GM18870 (cell line): ENCODE measurements at regions not wholly inside any gene's neighbourhood (a gene's known extent, or its start where the extent isn't known, plus 50 kb on each side); places are given as distances from the start of the nearest gene placed in this dataset.
"Not testable (repeated sequence)": the region's sequence is repeated elsewhere in the genome, so short reads cannot be mapped to it uniquely, and the experiment has no call there.

Experiments used
- ATAC-seq: cut with Tn5 transposase; IDR thresholded peaks from one replicate; pipeline ENCODE4 v1.9.1; 2021; ENCODE audit warnings: moderate library complexity; ENCODE audit not compliant: unreplicated experiment

- no peak for ATAC-seq
Measured at GRCh38 chr18:76051396-76052226, 443.4 kb downstream of the ZNF516 start.

GRCh38 chr18:76046221-76046620 lies 448.8 kb downstream of the ZNF516 start:
- no peak for ATAC-seq

DNA sequence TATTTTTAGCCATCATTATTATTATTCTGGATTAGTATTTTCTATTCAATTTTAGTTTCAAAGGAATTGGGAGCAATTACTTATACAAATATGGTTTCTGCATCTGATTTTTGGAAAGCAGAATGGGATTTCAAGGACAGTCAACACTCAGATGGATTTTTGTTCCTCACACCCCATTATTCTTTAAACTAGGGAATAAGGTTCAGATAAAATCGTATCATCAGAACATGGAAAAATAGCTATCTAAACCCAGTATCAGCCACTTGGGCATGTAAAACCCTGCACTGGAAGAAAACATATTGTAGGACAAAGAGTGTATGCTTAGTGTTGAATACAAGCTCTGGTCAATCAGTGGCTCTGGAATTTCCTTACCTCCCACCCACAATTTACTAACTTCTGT lies 452.5 kb downstream of the ZNF516 start:
- ATAC-seq: no peak

DNA sequence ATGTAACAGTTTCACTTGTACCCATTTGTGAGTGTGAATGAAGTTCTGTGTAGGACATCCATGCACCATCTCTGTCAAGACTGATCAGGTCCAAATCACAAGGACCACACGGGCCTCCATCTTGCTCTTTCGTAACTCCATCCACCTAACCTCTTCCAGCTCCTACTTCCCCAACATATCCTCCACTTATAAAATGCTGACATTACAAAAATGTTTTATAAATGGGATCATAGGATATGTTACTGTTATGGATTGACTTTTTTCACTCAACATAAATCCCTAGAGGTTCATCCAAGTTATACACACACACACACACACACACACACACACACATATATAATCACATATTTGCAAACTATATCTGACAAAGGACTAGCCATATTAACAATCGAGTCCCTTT lies 476.8 kb downstream of the ZNF516 start:
- ATAC-seq: no peak

- ATAC-seq: no peak
Measured at GRCh38 chr18:76013057-76013456, 482.0 kb downstream of the ZNF516 start.

DNA sequence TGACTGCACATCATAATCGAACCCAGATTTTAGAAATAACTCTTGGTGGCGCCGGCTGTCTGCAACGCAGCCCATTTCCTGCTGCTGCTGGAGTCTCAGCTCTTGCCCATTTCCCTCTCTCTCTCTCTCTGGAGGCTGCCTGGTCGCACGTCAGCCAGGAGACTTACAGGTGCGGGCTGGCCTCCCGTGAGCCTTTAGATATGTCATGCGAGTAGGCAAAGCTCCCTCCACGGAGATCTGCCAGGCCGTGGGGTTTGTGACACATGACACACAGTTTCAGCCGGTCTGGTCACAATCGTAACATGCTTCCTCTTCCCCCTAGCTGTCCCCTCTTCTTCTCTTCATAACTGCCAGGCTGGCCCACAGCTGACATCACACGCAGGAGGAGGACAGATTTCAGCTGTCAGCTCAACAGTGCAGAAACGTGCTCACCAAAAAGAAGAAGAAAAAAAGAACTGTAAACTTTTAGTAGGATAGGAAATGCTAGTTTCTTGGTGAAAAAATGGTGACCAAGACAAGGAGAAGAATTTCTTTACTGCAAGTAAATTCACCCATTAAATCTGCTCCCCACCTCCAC lies 489.3 kb downstream of the ZNF516 start:
- ATAC-seq: no peak

- not testable (repeated sequence) for ATAC-seq
Measured at GRCh38 chr18:75987913-75988312, 507.1 kb downstream of the ZNF516 start.

GRCh38 chr18:75984853-75985252 lies 510.2 kb downstream of the ZNF516 start:
- no peak for ATAC-seq

GRCh38 chr18:75981102-75981501 lies 513.9 kb downstream of the ZNF516 start:
- no peak for ATAC-seq

DNA sequence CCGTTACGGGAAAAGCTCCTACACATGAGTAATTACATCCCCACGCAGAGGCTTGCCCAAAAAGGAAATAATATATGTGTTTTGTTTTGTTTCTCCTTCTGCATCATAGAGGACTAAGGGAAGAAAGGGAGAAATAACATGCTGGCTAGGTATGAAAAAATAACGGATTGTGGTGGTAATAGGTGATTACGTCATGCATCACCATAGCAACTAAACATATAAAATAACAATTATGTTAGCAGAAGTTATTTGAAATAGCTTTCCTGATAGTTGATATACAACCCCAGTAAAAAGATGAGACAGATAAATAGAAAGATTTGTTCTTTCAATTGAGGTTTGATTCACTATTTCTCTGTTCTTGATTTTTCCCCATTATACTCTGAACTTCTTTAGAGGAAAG lies 518.0 kb downstream of the ZNF516 start:
- no peak for ATAC-seq

- ATAC-seq: no peak
Measured at GRCh38 chr18:75970212-75970611, 524.8 kb downstream of the ZNF516 start.

- ATAC-seq: no peak
Measured at GRCh38 chr18:75966431-75966830, 528.6 kb downstream of the ZNF516 start.

DNA sequence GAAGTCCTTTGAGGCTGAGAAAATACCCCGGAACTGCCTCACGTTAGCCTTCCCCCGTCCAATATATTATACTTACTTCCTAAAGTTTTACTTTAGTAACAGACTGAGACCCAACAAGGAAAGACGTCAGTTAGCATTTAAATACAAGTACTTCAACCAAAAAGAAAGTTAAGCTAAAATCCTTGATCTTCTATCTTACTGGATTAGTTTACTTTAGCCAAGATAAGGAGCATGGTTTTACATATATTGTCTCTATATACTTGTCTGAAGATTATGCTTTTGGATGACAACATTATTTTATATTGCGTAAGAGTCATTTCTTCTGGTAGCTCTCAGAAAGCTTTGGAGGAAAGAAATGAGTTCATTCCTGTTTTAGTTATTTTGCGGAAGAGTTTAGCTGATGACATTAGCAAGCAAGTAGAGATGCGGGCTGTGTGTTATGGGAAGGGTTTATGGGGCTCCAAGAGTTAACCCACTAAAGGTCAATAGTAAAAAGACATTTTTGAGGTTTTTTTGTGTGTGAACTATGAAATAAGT lies 532.9 kb downstream of the ZNF516 start:
- no peak for ATAC-seq

DNA sequence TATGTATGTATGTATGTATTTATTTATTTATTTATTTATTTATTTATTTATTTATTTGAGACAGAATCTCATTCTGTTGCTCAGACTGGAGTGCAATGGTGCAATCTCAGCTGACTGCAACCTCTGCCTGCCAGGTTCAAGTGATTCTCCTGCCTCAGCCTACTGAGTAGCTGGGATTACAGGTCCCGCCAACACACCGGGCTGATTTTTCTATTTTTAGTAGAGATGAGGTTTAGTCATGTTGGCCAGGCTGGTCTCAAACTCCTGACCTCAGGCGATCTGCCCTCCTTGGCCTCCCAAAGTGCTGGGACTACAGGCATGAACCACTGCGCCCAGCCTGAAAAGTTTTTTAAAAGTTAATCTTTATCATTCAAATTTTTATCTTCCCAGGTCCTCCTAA lies 532.9 kb upstream of the SMIM21 start:
- ATAC-seq: not testable (repeated sequence)

- ATAC-seq: no peak
Measured at GRCh38 chr18:75959150-75959549, 531.6 kb upstream of the SMIM21 start.

GRCh38 chr18:75958683-75959082 lies 531.2 kb upstream of the SMIM21 start:
- ATAC-seq: no peak

DNA sequence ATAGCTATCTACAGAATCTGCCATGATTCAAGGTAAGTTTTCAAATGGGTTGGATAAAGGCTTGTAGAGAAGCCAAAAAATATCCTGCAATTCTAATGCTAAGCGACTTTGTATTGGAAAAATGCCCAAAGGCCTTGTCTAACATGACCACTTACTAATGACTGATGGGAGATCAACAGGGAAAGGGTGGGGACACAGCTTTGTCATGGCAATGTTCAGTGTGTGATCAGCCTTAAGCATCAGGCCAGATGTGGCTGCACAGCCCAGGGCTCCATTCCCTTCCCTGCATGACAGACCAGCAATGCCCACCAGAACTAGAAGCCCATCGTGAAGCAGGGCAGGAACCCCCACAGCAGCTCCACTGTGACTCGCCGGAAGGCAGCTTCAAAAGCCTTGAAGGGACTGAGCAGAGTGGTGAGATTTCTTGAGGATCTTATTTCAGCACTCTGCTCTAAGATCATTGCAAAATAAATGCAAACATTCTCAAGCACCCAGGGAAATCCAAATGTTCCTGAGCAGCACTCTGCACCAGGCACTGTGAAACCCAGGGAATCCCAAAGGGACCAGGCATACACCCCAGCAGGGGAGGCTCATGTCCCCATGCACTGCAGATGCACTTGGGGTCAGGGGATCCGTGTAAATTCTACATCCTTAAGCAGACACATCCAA lies 517.9 kb upstream of the SMIM21 start:
- no peak for ATAC-seq

- ATAC-seq: no peak
Measured at GRCh38 chr18:75937306-75937705, 509.8 kb upstream of the SMIM21 start.

- ATAC-seq: no peak
Measured at GRCh38 chr18:75936862-75937261, 509.4 kb upstream of the SMIM21 start.

- no peak for ATAC-seq
Measured at GRCh38 chr18:75931079-75931478, 503.6 kb upstream of the SMIM21 start.

DNA sequence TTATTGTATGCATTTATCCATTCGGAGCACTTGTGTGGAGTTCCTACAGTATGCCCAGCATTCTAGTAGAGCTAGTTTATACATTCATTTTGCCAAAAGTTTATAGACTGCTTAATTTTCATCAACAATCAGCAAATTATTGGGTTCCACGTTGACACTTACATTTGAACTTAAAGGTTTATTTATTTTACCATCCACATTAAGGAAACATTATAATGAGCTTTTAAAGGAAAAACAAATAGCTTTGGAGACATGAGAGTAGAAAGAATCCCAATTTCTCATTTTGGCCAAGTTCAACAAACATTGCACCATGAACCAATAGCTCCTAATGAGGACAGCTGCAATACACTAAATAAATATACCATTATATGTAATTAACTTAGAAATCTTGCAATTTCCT lies 501.2 kb upstream of the SMIM21 start:
- no peak for ATAC-seq

DNA sequence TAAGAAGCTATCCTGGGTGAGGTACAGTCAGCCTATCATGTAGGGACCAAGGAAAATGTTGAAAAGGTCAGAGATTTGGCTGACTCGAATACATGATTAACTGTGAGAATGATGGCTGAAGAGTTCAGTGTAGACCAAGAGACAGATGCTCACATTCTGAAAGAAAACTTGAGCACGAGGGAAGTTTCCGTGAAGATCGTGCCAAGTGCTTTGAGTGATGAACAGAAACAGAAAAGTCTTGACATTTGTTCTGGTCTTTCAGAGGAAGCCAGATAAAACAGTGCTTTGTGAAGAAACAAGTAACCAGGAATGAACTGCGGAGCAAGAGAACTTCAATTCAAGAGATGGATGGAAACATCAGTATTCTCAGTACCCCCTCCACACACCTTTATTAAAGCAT lies 500.3 kb upstream of the SMIM21 start:
- ATAC-seq: no peak
